Astrocyte (in vitro differentiated cells and primary cell): ENCODE measurements at regions not wholly inside any gene's neighbourhood (a gene's known extent, or its start where the extent isn't known, plus 50 kb on each side); places are given as distances from the start of the nearest gene placed in this dataset.

ENCODE experiments used
- CTCF ChIP-seq: IDR thresholded peaks from 2 replicates; pipeline ENCODE4 v1.5.1; 2011; ENCODE audit warnings: low read depth, mild to moderate bottlenecking, inconsistent platforms, low read length, moderate library complexity; ENCODE audit not compliant: insufficient read depth
- EZH2 ChIP-seq: IDR thresholded peaks from 2 replicates; pipeline ENCODE4 v1.6.1; 2012; ENCODE audit warnings: mild to moderate bottlenecking, low read length, inconsistent platforms; ENCODE audit not compliant: insufficient read depth

GRCh38 chr15:94667109-94667508 is 435.7 kb downstream of the MCTP2 start:
- no peak for TF ChIP-seq CTCF
- no peak for TF ChIP-seq EZH2
